ENCODE measurements at regions not wholly inside any gene's neighbourhood (a gene's known extent, or its start where the extent isn't known, plus 50 kb on each side); places are given as distances from the start of the nearest gene placed in this dataset.

- Histone ChIP-seq H3K36me3 (no peaks in the 10 kb centered on the region), H4K20me1 (no peaks in the 10 kb centered on the region), H3K9ac (no peak overlapping the region), H3K27me3 (no peaks in the 10 kb centered on the region), H3K4me2 (no peak overlapping the region), H3K4me1 (no peaks in the 10 kb centered on the region), H3K9me3 (replicated peaks in 1 of 11) (no peaks in the 10 kb centered on the region), H3K4me3 (no peak overlapping the region), H3K27ac (no peak overlapping the region)
- no peak for TF ChIP-seq Cebpa-rat (IDR thresholded peaks at IDR 0.05)
Observed at GRCh38 chr2:217623281-217623912, 379.4 kb downstream of the TNS1 start.

- no peak for TF ChIP-seq Cebpa-rat (IDR thresholded peaks at IDR 0.05)
- no peak overlapping the region for H3K4me2 ChIP-seq
- no peaks in the 10 kb centered on the region for H3K27me3 ChIP-seq
- no peak overlapping the region for H3K4me3 ChIP-seq
- no peaks in the 10 kb centered on the region for H3K9me3 ChIP-seq (replicated peaks in 1 of 11)
- H3K9ac ChIP-seq = no peak overlapping the region
- H3K36me3 ChIP-seq = no peaks in the 10 kb centered on the region
- H3K4me1 ChIP-seq = no peaks in the 10 kb centered on the region
- H3K27ac ChIP-seq = no peak overlapping the region
- no peaks in the 10 kb centered on the region for H4K20me1 ChIP-seq
Observed at GRCh38 chr2:217622205-217623060, 380.4 kb downstream of the TNS1 start.

- Histone ChIP-seq H3K27ac (no peak overlapping the region), H4K20me1 (no peaks in the 10 kb centered on the region), H3K4me2 (no peak overlapping the region), H3K9me3 (replicated peaks in 1 of 11) (no peaks in the 10 kb centered on the region), H3K9ac (no peak overlapping the region), H3K27me3 (no peaks in the 10 kb centered on the region), H3K4me1 (no peaks in the 10 kb centered on the region), H3K4me3 (no peak overlapping the region), H3K36me3 (no peaks in the 10 kb centered on the region)
- TF ChIP-seq Cebpa-rat (IDR thresholded peaks at IDR 0.05) = no peak
Observed at GRCh38 chr2:217621391-217621801, 381.4 kb downstream of the TNS1 start.

- H3K4me1 ChIP-seq = peaks cover 0 to 7% (median 5%) of the 10 kb centered on the region in 10 experiments; a peak in 6 of 20 replicates
- H3K9ac ChIP-seq = no peak overlapping the region
- H3K9me3 ChIP-seq (replicated peaks in 1 of 11) = no peaks in the 10 kb centered on the region
- H3K4me3 ChIP-seq = no peak overlapping the region
- H3K4me2 ChIP-seq = no peak overlapping the region
- H3K27ac ChIP-seq = no peak overlapping the region
- TF ChIP-seq Cebpa-rat (IDR thresholded peaks at IDR 0.05) = peak in 4 of 11 experiments; percentile 31 to 63 (median 40); a peak in 3 of 22 replicates
- no peaks in the 10 kb centered on the region for H3K36me3 ChIP-seq
- no peaks in the 10 kb centered on the region for H3K27me3 ChIP-seq
- H4K20me1 ChIP-seq = no peaks in the 10 kb centered on the region
Observed at GRCh38 chr2:217618744-217619143, 384.1 kb downstream of the TNS1 start.

GRCh38 chr2:217617616-217618022 lies 385.2 kb downstream of the TNS1 start:
- no peak for TF ChIP-seq Cebpa-rat (IDR thresholded peaks at IDR 0.05)
- Histone ChIP-seq H3K27ac (no peak overlapping the region), H3K36me3 (no peaks in the 10 kb centered on the region), H3K4me3 (no peak overlapping the region), H3K4me2 (no peak overlapping the region), H3K27me3 (no peaks in the 10 kb centered on the region), H3K9ac (no peak overlapping the region), H4K20me1 (no peaks in the 10 kb centered on the region), H3K9me3 (replicated peaks in 1 of 11) (no peaks in the 10 kb centered on the region), H3K4me1 (peaks cover 0 to 7% (median 5%) of the 10 kb centered on the region in 10 experiments; a peak in 6 of 20 replicates)

GRCh38 chr2:217616936-217617335 lies 385.9 kb downstream of the TNS1 start:
- H3K27me3 ChIP-seq = no peaks in the 10 kb centered on the region
- H4K20me1 ChIP-seq = no peaks in the 10 kb centered on the region
- H3K4me1 ChIP-seq = peaks cover 0 to 7% (median 5%) of the 10 kb centered on the region in 10 experiments; a peak in 6 of 20 replicates
- no peak overlapping the region for H3K4me2 ChIP-seq
- no peak overlapping the region for H3K27ac ChIP-seq
- H3K36me3 ChIP-seq = no peaks in the 10 kb centered on the region
- no peak overlapping the region for H3K4me3 ChIP-seq
- no peak for TF ChIP-seq Cebpa-rat (IDR thresholded peaks at IDR 0.05)
- no peaks in the 10 kb centered on the region for H3K9me3 ChIP-seq (replicated peaks in 1 of 11)
- no peak overlapping the region for H3K9ac ChIP-seq

- H3K36me3 ChIP-seq = no peaks in the 10 kb centered on the region
Observed at GRCh38 chr2:217615171-217615570, 387.6 kb downstream of the TNS1 start.

GRCh38 chr2:217614498-217614897 lies 388.3 kb downstream of the TNS1 start:
- H3K9me3 ChIP-seq (replicated peaks in 1 of 11) = no peaks in the 10 kb centered on the region
- H3K9ac ChIP-seq = no peak overlapping the region
- 0 out of 22 replicates have a peak overlapping the region, but pooled peaks of 1 of the 11 experiments have one; percentile 11 for H3K27ac ChIP-seq
- no peak for TF ChIP-seq Cebpa-rat (IDR thresholded peaks at IDR 0.05)
- peak overlapping the region in 7 of 11 experiments; percentile 7 to 39 (median 23); a peak in 9 of 22 replicates for H3K4me2 ChIP-seq
- no peaks in the 10 kb centered on the region for H4K20me1 ChIP-seq
- no peaks in the 10 kb centered on the region for H3K27me3 ChIP-seq
- H3K4me3 ChIP-seq = no peak overlapping the region
- no peaks in the 10 kb centered on the region for H3K36me3 ChIP-seq
- H3K4me1 ChIP-seq = peaks cover 0 to 11% (median 5%) of the 10 kb centered on the region in 10 experiments; a peak in 7 of 20 replicates

More at GRCh38 chr2:217615171-217615570, 387.6 kb downstream of the TNS1 start:
- Histone ChIP-seq H3K9me3 (replicated peaks in 1 of 11) (no peaks in the 10 kb centered on the region), H3K4me2 (peak overlapping the region in 4 of 11 experiments; percentile 7 to 39 (median 22); a peak in 4 of 22 replicates), H3K27me3 (no peaks in the 10 kb centered on the region), H3K9ac (no peak overlapping the region), H4K20me1 (no peaks in the 10 kb centered on the region), H3K4me3 (no peak overlapping the region), H3K27ac (peak overlapping the region in 2 of 11 experiments; percentile 11 to 13; a peak in 3 of 22 replicates), H3K4me1 (peaks cover 0 to 7% (median 5%) of the 10 kb centered on the region in 10 experiments; a peak in 7 of 20 replicates)
- no peak for TF ChIP-seq Cebpa-rat (IDR thresholded peaks at IDR 0.05)

- peaks cover 0 to 11% (median 5%) of the 10 kb centered on the region in 10 experiments; a peak in 7 of 20 replicates for H3K4me1 ChIP-seq
- H3K9ac ChIP-seq = no peak overlapping the region
- no peak overlapping the region for H3K27ac ChIP-seq
- H3K9me3 ChIP-seq (replicated peaks in 1 of 11) = no peaks in the 10 kb centered on the region
- peak overlapping the region in 1 of 11 experiments; percentile 25; a peak in 2 of 22 replicates for H3K4me2 ChIP-seq
- no peaks in the 10 kb centered on the region for H3K36me3 ChIP-seq
- H3K27me3 ChIP-seq = no peaks in the 10 kb centered on the region
- TF ChIP-seq Cebpa-rat (IDR thresholded peaks at IDR 0.05) = no peak
- no peaks in the 10 kb centered on the region for H4K20me1 ChIP-seq
- no peak overlapping the region for H3K4me3 ChIP-seq
Observed at GRCh38 chr2:217614096-217614495, 388.7 kb downstream of the TNS1 start.

All from BLaER1 treated with 17β-estradiol and CSF1 and Interleukin-3, amounts not matched to agents 10 nM and 100 nM (cell line).